ENCODE measurements at regions not wholly inside any gene's neighbourhood (a gene's known extent, or its start where the extent isn't known, plus 50 kb on each side); places are given as distances from the start of the nearest gene placed in this dataset.
A peak's percentile ranks its signal among the peaks of the same experiment; 100 is the strongest.

- DNase-seq, result peak; percentile 93
Measured at GRCh38 chr1:65687428-65688214, 105.1 kb upstream of the PDE4B start.

- DNase-seq, result no peak
Measured at GRCh38 chr1:65688215-65688566, 104.5 kb upstream of the PDE4B start.

GRCh38 chr1:65688848-65689247 is 103.8 kb upstream of the PDE4B start:
- no peak for DNase-seq

GRCh38 chr1:65691152-65691900 is 101.4 kb upstream of the PDE4B start:
- DNase-seq, result no peak

GRCh38 chr1:65691972-65692371 is 100.7 kb upstream of the PDE4B start:
- DNase-seq, result no peak

- DNase-seq, result no peak
Measured at GRCh38 chr1:65694126-65694525, 98.6 kb upstream of the PDE4B start.

- no peak for DNase-seq
Measured at GRCh38 chr1:65694933-65695332, 97.8 kb upstream of the PDE4B start.

- no peak for DNase-seq
Measured at GRCh38 chr1:65698590-65698989, 94.1 kb upstream of the PDE4B start.

GRCh38 chr1:65703853-65704252 is 88.8 kb upstream of the PDE4B start:
- no peak for DNase-seq

- DNase-seq, result no peak
Measured at GRCh38 chr1:65704318-65704717, 88.4 kb upstream of the PDE4B start.

- DNase-seq, result no peak
Measured at GRCh38 chr1:65717815-65718454, 74.8 kb upstream of the PDE4B start.

GRCh38 chr1:65719391-65719790 is 73.3 kb upstream of the PDE4B start:
- no peak for DNase-seq

- no peak for DNase-seq
Measured at GRCh38 chr1:65722461-65722860, 70.2 kb upstream of the PDE4B start.

GRCh38 chr1:65724151-65724550 is 68.5 kb upstream of the PDE4B start:
- DNase-seq, result no peak

GRCh38 chr1:65725064-65725463 is 67.6 kb upstream of the PDE4B start:
- DNase-seq, result no peak

- no peak for DNase-seq
Measured at GRCh38 chr1:65728504-65728903, 64.2 kb upstream of the PDE4B start.

GRCh38 chr1:65729259-65729658 is 63.4 kb upstream of the PDE4B start:
- peak; percentile 42 for DNase-seq

GRCh38 chr1:65734979-65735378 is 57.7 kb upstream of the PDE4B start:
- no peak for DNase-seq

GRCh38 chr1:65741993-65742392 is 50.7 kb upstream of the PDE4B start:
- no peak for DNase-seq
